ENCODE measurements at regions not wholly inside any gene's neighbourhood (a gene's known extent, or its start where the extent isn't known, plus 50 kb on each side); places are given as distances from the start of the nearest gene placed in this dataset.
"Not testable (repeated sequence)": the region's sequence is repeated elsewhere in the genome, so short reads cannot be mapped to it uniquely, and the experiment has no call there.

DNA sequence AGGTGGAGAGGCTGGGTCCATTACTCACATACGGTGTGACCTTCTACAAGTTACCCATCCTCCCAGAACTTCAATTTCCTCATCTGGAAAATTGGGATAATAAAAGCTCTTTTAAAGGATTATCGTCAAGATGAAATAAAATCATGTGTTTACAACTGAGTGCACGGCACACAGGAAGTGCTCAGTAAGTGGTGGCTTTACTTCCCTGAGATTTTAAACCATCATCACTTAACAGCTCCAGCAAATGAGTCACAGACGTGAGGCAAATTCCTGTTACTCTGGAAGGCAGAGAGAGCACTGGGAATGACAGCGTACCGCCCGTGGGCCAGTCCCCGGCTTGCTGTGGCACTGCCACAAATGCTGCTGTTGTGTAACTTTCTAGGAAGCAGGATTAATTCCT is 64.1 kb downstream of the MRPL57 start:
- TF ChIP-seq FOXA1 (IDR thresholded peaks at IDR 0.05) (no peak), BHLHE40 (IDR thresholded peaks at IDR 0.05; ENCODE audit: borderline replicate concordance) (no peak), CTBP1 (IDR thresholded peaks at IDR 0.05; ENCODE audit: borderline replicate concordance) (no peak), ZNF384 (IDR thresholded peaks at IDR 0.05) (no peak), LEF1 (IDR thresholded peaks at IDR 0.05; ENCODE audit: borderline replicate concordance) (no peak)
- TF ChIP-seq, protein P1, sequence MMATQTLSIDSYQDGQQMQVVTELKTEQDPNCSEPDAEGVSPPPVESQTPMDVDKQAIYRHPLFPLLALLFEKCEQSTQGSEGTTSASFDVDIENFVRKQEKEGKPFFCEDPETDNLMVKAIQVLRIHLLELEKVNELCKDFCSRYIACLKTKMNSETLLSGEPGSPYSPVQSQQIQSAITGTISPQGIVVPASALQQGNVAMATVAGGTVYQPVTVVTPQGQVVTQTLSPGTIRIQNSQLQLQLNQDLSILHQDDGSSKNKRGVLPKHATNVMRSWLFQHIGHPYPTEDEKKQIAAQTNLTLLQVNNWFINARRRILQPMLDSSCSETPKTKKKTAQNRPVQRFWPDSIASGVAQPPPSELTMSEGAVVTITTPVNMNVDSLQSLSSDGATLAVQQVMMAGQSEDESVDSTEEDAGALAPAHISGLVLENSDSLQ (IDR thresholded peaks at IDR 0.05): no peak
- ChIA-PET CTCF (no interaction called here), POLR2A (interaction anchor here (1.3 kb wide), 1 partner anchor 65 kb away, joined by 4 read pairs; the partner anchor contains the start of genes MRPL57 and SKA3)
- no peak for DNase-seq (ENCODE audit: extremely low spot score)

DNA sequence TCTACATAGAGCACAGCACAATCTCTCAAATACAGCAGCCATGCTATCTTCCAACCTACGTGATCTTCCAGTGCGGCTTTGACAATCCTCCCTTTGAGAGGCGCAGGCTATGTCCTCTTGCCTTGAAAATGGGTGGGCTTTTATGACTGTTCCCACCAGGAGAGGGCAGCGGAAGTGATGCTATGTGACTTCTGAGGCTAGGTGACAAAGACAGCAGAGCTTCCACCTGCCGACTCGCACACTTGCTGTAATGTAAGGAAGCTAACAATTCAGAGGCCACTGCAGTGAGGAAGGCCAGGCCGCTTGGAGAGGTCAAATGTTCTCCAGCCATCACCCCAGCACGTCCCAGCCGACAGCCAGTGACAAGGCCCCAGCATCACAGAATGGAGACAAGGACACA is 65.8 kb downstream of the MRPL57 start:
- ChIA-PET CTCF (no interaction called here), POLR2A (no interaction called here)
- no peak for TF ChIP-seq NFRKB (IDR thresholded peaks at IDR 0.05)
- TF ChIP-seq BHLHE40 (IDR thresholded peaks at IDR 0.05; ENCODE audit: borderline replicate concordance): no peak
- TF ChIP-seq LEF1 (IDR thresholded peaks at IDR 0.05; ENCODE audit: borderline replicate concordance): no peak
- no peak for DNase-seq (ENCODE audit: extremely low spot score)

DNA sequence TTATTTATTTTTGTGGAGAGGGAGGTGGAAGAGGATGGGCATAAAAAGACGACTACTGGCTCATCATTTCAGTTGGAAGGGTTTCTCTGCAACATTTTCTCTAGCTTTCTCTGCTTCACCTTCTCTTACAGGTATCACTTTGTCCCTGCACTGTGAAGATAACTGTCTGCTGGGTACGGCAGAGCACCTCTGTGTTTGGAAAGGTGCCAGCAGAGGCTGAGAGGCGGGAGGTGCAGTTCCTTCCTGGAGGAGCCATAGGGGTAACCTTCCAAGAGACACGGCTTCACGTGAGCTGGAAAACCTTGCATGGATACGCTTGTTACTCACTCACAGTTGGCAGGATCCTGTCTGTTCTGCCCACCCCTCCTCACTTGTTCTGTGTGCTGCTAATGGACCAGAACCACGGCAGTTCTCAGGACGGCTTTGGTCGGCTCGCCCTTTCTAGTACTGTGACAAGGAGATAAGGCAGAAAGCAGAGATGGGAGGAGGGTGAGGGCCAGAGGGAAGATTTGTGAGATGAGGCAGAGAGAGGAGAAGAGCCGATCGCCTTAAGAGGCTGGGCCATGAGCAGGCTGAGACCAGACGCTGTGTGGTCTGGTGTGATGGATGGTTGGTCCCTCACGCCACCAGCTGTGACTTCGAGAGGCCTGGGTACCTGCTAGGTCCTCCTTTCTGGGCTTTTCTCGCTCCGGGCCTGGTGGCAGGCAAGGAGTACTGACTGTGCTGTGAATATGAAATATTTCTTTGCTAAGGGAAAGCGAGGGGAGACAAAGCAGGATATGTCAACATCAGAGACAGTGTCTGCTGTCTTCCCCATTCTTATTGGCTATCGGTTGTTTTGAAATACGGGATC is 66.8 kb downstream of the MRPL57 start:
- ChIA-PET CTCF (no interaction called here), POLR2A (no interaction called here)
- no peak for DNase-seq (ENCODE audit: extremely low spot score)
- no peak for TF ChIP-seq SUZ12 (IDR thresholded peaks at IDR 0.05)

DNA sequence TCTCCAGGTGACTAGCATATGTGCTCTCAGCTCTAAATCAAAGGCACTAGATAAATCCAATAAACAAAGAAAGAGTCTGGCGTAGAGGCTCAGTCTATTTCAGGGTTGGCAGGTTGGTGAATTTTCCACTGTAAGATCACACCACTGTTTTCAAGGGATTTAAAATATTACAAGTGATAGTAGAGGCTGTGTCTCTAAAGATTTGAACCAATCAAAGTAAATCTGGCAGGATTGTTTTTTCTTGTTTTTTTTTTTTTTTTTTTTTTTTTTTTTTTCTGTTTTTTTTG is 67.4 kb downstream of the MRPL57 start:
- CTCF ChIA-PET; POLR2A ChIA-PET; DNase-seq (ENCODE audit: extremely low spot score): not testable (repeated sequence)

DNA sequence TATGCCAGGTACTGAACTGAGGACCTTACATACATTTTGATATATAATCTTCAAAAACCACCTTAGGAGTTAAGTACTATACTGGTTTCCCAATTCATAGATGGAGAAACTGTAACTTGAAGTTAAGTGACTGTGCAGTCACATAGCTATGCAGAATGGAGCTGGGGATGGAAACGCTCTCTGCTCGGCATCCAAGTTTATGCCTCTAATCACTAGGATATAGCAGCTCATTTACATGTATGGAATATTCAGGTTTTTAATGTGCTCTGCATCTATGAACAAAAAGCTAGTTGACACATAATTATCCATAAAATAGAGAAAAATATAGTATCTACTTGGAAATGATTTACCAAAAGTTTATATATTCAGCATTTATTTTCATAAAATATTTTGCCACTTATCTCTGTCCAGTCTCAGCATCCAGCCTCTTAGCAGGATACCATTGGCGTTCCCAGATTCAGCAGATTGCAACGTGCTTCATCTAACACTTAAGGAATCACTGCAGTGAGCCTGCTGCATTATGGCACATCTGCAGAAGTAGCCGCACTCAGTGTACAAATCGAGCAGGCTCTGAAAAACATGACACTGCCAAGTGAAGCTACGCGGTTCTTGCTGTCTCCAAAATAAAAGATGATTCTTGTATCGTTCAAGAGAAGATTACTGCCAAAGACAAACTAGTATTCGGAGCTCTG is 70.4 kb downstream of the MRPL57 start:
- TF ChIP-seq HDGF (IDR thresholded peaks at IDR 0.05; ENCODE audit: borderline replicate concordance) (no peak), FOXK2 (IDR thresholded peaks at IDR 0.05) (no peak), TARDBP (IDR thresholded peaks at IDR 0.05) (no peak), L3MBTL2 (conservative IDR thresholded peaks at IDR 0.05) (no peak), CTBP1 (IDR thresholded peaks at IDR 0.05; ENCODE audit: borderline replicate concordance) (no peak), NFRKB (IDR thresholded peaks at IDR 0.05) (no peak), FOXA1 (IDR thresholded peaks at IDR 0.05) (no peak), BHLHE40 (IDR thresholded peaks at IDR 0.05; ENCODE audit: borderline replicate concordance) (no peak), ELF4 (IDR thresholded peaks at IDR 0.05) (no peak), SP1 (IDR thresholded peaks at IDR 0.05) (no peak), LEF1 (IDR thresholded peaks at IDR 0.05; ENCODE audit: borderline replicate concordance) (no peak), ARNT (IDR thresholded peaks at IDR 0.05) (no peak), FOXM1 (IDR thresholded peaks at IDR 0.05; ENCODE audit: borderline replicate concordance) (no peak), ZNF384 (IDR thresholded peaks at IDR 0.05) (no peak), SUZ12 (IDR thresholded peaks at IDR 0.05) (no peak)
- TF ChIP-seq, protein P1 (IDR thresholded peaks at IDR 0.05): no peak
- CTCF ChIA-PET: no interaction called here
- DNase-seq (ENCODE audit: extremely low spot score): no peak
- POLR2A ChIA-PET: interaction anchor here (0.9 kb wide), 1 partner anchor 71 kb away, joined by 4 read pairs; the partner anchor contains the start of genes MRPL57 and SKA3

DNA sequence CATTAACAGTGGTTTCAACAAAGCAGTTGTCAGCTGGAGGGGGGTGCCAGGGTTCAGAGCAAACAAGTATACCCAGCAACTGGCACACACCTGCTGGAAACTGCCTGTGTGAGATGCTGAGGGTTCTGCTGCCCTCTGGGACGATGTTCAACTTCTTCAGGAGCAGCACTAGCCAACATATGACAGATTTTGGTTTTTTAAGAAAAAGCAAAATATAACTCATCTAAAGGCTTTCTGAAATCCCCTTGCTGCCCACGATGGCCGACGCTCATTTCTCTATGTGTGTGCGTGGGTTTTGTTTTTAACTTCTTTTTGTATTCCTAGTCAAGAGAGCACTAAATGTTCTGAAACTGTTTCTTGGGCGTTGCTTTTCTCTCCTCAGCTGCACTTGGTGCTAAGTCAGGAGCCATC is 79.9 kb downstream of the MRPL57 start:
- CTCF ChIA-PET: no interaction called here

DNA sequence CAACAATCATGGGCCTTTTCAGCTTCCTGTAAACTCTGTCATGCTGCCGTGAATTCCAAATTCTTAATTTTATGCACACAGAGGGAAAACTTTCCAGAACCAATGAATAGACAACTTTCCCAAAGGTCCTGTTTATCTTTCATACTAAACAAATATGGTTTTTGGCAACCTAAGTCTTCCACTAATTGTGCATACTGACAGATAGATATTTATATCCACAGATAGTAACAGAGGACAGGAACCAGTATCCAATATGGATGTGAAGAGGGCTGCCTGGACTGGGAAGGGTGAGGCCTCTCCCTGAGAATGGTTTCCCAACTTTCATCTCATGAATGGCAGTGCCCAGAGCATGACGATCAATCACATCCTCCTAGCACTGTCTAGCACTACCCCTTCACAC is 80.4 kb downstream of the MRPL57 start:
- ChIA-PET POLR2A (no interaction called here), CTCF (no interaction called here)
- no peak for DNase-seq (ENCODE audit: extremely low spot score)
- TF ChIP-seq NFRKB (IDR thresholded peaks at IDR 0.05) (no peak), TARDBP (IDR thresholded peaks at IDR 0.05) (no peak), L3MBTL2 (conservative IDR thresholded peaks at IDR 0.05) (no peak), FOXM1 (IDR thresholded peaks at IDR 0.05; ENCODE audit: borderline replicate concordance) (no peak), ELF4 (IDR thresholded peaks at IDR 0.05) (no peak), FOXA1 (IDR thresholded peaks at IDR 0.05) (no peak), CTBP1 (IDR thresholded peaks at IDR 0.05; ENCODE audit: borderline replicate concordance) (no peak), BHLHE40 (IDR thresholded peaks at IDR 0.05; ENCODE audit: borderline replicate concordance) (no peak), ZNF384 (IDR thresholded peaks at IDR 0.05) (no peak), FOXK2 (IDR thresholded peaks at IDR 0.05) (no peak), LEF1 (IDR thresholded peaks at IDR 0.05; ENCODE audit: borderline replicate concordance) (no peak), HDGF (IDR thresholded peaks at IDR 0.05; ENCODE audit: borderline replicate concordance) (no peak)
- TF ChIP-seq, protein P1 (IDR thresholded peaks at IDR 0.05): no peak

More for the DNA sequence above, 79.9 kb downstream of the MRPL57 start:
- TF ChIP-seq FOXK2 (IDR thresholded peaks at IDR 0.05) (no peak), SP1 (IDR thresholded peaks at IDR 0.05) (no peak), SUZ12 (IDR thresholded peaks at IDR 0.05) (no peak), BHLHE40 (IDR thresholded peaks at IDR 0.05; ENCODE audit: borderline replicate concordance) (no peak), FOXM1 (IDR thresholded peaks at IDR 0.05; ENCODE audit: borderline replicate concordance) (no peak), TARDBP (IDR thresholded peaks at IDR 0.05) (no peak)
- DNase-seq (ENCODE audit: extremely low spot score): no peak
- POLR2A ChIA-PET: no interaction called here

Measured in HEK293T (cell line).